Activated CD8-positive, alpha-beta memory T cell treated with anti-CD3 and anti-CD28 coated beads for 36 hours (primary cell): ENCODE measurements at regions not wholly inside any gene's neighbourhood (a gene's known extent, or its start where the extent isn't known, plus 50 kb on each side); places are given as distances from the start of the nearest gene placed in this dataset.
"Not testable (repeated sequence)": the region's sequence is repeated elsewhere in the genome, so short reads cannot be mapped to it uniquely, and the experiment has no call there.

Source experiments
- CTCF ChIA-PET: fragments of 350-600 bp; sonication (Branson Sonifier 250); formaldehyde crosslinking; loops from one replicate; lab custom pipeline; 2021; ENCODE audit warnings: antibody characterized with exemption; lab: Charles Lee
- POLR2A ChIA-PET: fragments of 350-600 bp; sonication (Branson Sonifier 250); formaldehyde crosslinking; loops from one replicate; lab custom pipeline; 2021; ENCODE audit warnings: antibody characterized with exemption; lab: Charles Lee

DNA sequence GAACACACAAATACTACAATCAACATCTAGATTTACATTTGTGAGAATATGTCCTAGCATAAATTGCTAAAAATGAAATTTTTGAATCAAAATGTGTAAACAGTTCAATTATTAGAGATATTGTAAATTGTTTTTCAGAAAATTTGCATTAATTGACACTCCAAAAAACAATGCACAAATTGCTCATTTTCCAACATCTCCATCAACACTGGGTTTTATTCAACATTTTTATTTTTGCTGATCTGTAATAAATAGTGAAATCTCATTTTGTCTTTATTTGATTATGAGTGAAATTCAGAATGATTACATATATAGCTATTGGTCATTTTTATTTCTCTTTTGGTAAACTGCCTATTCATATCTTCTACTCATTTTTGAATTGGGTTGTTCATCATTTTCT is 120.0 kb upstream of the GRIA3 start:
- ChIA-PET CTCF (no interaction called here), POLR2A (no interaction called here)

DNA sequence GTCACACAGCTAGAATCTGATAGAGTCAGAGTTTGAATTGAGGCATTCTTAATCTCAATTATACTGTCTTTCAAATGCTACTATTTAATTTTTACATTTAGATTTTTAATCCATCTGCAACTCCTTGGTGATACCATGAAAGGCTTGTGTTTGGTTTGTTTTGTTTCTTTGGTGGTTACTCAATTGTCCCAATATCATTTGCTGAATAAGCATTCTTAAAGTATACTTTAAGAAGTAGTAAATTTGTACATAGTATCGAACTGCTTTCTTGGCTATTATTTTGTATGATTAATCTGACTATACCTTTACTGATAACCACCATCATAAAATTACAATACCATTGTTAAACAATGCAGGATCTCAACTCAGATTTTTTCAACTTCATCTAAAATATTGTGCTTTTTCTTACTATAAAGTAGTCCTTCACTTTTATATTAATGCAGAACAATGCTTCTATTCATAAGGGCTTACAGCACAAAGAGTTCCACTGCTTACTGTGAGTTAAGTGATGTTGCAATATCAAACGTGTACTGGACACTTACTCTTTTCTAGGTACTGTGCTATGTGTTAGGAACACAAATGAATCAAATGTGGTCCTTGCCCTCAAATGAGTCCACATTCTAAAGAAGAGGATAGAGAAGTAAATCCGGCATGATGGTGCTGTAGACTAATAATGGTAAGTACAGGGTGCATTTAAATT is 111.2 kb upstream of the GRIA3 start:
- POLR2A ChIA-PET, result no interaction called here
- CTCF ChIA-PET, result no interaction called here

DNA sequence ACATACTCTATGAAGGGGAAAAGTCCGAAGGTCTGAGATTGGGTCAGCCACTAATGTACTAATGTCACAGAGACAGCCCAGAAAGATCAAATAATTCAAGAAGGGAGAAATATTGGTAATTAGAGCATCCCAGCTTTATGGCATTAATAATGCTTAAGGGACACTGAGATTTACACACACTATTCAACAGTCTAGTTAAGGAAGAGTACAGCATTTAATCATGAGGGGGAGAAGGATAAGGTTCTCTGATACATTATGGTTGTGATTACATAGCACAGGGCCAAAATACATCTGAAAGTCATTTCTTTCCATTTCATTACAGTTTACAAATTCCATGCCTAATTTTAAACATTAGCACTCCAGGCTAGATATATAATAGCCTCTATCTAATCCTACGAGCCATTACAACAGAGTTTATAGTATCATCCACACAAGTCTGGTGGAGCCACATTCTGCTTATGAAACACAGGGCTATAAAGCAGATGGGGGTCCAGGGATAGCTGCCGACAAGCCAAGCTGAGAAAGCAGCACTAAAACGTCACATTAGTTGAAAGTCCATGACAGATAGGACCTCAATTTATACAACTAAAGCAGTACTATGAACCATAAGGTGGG is 108.0 kb upstream of the GRIA3 start:
- CTCF ChIA-PET, result no interaction called here
- POLR2A ChIA-PET, result no interaction called here

- CTCF ChIA-PET, result no interaction called here
- POLR2A ChIA-PET, result no interaction called here
Measured at GRCh38 chrX:123077631-123078030, 106.4 kb upstream of the GRIA3 start.

DNA sequence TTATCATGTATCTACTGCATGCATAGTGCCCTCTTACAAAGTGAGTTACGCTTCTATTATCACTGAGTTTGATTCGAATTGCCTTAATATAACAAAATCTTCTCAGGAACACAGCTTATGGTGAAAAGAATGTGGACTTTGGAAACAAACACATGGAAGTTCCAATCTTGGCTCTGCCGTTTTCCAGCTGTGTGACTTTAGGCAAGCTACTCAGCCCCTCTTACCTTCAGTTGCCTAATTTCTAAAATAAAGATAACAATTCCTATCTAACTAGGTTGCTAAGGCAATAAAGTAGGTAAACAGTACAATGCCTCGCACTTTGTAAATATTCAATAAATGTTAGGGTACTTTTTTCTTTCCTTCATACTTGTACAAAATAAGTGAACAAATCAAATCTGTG is 104.0 kb upstream of the GRIA3 start:
- ChIA-PET POLR2A (no interaction called here), CTCF (no interaction called here)

DNA sequence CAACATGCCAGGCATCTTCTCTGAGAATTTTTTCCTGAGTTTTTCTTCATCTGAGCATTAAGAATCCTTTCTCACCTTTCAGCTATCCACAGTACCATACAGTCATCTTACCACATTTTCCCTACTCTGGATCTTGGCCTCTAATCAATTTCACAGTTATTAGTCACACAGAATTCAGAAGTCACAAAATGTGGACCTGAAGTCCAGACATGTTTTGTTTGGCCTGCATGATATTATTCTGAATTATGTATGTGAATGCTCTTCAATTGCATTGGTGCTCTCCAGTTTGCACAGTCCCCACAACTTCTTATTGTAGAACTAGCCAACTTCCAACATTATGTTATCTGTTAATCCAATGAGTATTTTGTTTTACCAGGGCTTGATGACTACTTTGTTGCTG is 102.3 kb upstream of the GRIA3 start:
- POLR2A ChIA-PET, result no interaction called here
- CTCF ChIA-PET, result no interaction called here

DNA sequence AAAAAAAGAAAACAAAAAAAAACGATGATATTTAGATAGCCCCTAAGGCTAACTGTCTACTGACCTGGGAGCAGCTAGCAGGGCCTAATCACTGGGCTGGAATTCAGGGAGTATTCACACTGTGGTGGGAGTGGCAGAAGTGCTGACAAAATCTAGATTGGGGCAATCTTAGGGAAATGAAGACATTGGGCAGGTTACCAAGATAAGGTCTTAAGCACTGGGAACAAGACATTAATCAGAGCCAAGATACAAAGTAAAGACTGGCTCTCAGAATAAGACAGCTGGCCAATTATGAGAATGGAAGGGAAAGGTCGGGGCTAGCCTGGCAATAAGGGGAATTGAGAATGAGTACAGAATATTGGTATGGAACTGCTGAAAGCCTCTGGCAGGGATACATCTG is 100.2 kb upstream of the GRIA3 start:
- POLR2A ChIA-PET, result no interaction called here
- CTCF ChIA-PET, result no interaction called here

GRCh38 chrX:123084797-123085196 is 99.3 kb upstream of the GRIA3 start:
- POLR2A ChIA-PET, result no interaction called here
- CTCF ChIA-PET, result no interaction called here

- ChIA-PET CTCF (no interaction called here), POLR2A (no interaction called here)
Measured at GRCh38 chrX:123085311-123085940, 98.7 kb upstream of the GRIA3 start.

GRCh38 chrX:123086768-123087167 is 97.3 kb upstream of the GRIA3 start:
- ChIA-PET CTCF (no interaction called here), POLR2A (no interaction called here)

GRCh38 chrX:123087326-123087725 is 96.8 kb upstream of the GRIA3 start:
- POLR2A ChIA-PET, result no interaction called here
- CTCF ChIA-PET, result no interaction called here

DNA sequence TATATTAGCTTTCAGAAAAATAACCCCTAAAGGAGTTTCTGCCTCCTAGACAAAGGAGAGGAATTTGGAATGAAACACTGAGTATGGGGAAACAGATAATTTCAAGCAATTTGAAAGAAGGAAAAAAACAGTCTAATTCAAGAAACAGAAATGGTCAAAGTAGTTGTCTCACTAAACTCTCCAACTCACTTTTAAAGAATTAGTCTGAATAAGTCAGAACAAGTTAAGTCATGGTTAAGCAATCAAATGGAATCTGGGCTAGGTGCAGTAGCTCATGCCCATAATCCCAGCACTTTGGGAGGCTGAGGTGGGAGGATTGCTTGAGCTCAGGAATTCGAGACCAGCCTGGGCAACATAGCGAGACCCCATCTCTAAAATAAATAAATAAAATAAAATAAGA is 95.7 kb upstream of the GRIA3 start:
- ChIA-PET CTCF (no interaction called here), POLR2A (no interaction called here)

GRCh38 chrX:123088930-123089329 is 95.1 kb upstream of the GRIA3 start:
- CTCF ChIA-PET, result no interaction called here
- POLR2A ChIA-PET, result no interaction called here

DNA sequence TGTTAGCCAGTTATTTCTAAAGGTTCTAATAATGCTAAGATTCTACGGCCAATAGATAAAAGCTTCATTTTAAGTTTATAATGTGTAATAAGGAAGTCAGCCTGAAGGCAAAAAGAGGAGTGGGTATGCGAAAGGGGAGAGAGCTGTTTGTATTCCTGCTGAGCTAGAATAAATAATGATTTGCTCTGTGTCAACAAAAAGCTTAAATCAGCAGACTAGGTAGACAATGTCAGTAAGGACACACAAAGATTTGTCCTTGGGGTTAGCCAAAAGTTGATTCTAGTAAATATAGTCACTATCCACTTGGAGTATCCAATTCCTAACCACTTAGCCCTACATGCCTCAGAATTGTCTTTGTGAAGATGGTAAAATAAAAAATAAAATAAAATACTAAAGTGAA is 90.3 kb upstream of the GRIA3 start:
- POLR2A ChIA-PET, result no interaction called here
- CTCF ChIA-PET, result no interaction called here

DNA sequence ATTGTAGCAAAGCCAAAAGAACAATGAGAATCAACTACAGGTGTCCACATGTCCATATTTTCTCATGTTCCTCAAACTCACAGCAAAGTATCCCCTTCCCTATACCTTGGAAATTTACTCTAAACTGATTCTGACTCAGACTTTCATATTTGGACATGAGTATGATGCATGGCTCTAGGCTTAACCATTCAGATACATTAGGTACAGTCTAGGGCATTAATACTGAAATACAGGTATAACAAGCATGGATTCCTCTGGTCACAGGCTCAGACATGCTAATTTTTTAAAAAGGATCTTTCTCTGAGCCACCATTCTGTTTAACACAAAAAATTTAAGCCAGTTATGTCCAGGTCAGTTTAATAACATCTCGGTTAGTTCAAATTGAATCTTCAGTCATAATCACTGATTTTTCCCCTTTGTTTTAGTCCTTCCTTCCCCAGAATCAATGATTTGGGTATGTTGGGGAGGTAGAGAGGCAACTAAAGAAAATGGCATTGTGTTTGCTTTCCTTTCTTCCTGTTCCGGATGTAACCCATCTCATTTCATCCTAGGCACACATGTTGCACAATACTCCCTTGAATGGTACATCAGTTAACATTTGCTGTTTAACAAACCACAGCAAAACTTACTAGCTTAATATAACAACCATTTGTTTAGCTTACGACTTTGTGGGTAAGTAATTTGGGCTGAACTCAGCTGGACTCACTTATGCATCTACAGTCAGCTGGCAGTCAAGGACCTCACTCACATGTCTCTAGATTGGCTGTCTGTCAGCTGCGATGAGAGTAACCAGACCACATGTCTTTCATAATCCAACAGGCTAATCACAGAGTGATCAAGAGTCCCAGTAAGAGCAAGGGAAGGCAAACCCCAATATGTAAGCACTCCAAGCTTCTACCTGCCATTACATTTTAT is 75.3 kb upstream of the GRIA3 start:
- ChIA-PET CTCF (no interaction called here), POLR2A (no interaction called here)

DNA sequence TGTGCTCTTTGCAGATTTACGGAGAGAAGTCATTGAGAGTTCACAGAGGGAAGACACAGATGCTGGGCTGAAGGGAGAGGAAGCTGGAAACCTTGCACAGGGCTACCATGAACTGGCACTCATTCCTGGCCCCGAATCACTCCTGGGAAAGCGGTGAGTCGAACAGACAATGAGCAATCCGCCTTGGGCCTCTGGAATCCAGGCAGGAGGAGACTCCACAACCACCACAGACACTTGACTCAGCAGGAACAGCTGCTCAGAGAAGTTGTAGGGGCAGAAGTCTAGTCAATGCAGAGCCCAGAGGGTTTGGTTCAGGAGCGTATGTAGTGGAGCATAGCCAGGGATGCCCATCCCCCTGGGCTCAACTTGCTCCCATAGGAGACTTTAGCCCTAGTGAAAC is 62.8 kb upstream of the GRIA3 start:
- POLR2A ChIA-PET, result no interaction called here
- CTCF ChIA-PET, result no interaction called here

DNA sequence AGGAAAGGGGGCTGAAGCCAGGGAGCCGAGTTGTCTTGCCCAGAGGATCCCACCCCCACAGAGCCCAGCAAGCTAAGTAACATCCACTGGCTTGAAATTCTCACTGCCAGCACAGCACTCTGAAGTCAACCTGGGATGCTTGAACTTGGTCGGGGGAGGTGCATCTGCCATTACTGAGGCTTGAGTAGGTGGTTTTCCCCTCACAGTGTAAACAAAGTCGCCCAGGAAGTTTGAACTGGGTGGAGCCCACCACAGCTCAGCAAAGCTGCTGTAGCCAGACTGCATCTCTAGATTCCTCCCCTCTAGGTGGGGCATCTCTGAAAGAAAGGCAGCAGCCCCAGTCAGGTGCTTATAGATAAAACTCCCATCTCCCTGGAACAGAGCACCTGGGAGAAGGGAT is 54.3 kb upstream of the GRIA3 start:
- POLR2A ChIA-PET, CTCF ChIA-PET: not testable (repeated sequence)
